ENCODE measurements at regions not wholly inside any gene's neighbourhood (a gene's known extent, or its start where the extent isn't known, plus 50 kb on each side); places are given as distances from the start of the nearest gene placed in this dataset.

DNA sequence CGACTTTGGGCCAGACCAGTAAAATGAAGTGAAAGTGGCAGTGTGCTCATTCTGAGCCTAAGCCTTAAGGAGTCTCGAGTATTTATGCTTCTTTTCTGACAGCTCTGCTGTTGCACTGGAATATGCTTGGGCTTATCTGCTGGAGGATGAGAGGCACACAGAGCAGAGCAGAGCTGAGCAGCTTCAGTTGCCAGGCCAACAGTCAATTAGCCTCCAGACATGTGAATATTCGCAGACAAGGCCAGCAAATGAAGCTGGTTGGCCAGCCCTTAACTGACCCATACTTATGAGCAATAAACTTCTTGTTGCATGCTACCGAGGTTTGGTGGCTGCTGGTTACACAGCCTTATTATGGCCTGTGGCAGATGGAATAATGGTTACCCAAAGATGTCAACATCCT, 203.0 kb upstream of the GEMIN8 start:
- DNase-seq (ENCODE audit: low read depth), result no peak
- TF ChIP-seq, protein P1, sequence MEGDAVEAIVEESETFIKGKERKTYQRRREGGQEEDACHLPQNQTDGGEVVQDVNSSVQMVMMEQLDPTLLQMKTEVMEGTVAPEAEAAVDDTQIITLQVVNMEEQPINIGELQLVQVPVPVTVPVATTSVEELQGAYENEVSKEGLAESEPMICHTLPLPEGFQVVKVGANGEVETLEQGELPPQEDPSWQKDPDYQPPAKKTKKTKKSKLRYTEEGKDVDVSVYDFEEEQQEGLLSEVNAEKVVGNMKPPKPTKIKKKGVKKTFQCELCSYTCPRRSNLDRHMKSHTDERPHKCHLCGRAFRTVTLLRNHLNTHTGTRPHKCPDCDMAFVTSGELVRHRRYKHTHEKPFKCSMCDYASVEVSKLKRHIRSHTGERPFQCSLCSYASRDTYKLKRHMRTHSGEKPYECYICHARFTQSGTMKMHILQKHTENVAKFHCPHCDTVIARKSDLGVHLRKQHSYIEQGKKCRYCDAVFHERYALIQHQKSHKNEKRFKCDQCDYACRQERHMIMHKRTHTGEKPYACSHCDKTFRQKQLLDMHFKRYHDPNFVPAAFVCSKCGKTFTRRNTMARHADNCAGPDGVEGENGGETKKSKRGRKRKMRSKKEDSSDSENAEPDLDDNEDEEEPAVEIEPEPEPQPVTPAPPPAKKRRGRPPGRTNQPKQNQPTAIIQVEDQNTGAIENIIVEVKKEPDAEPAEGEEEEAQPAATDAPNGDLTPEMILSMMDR (IDR thresholded peaks at IDR 0.05; ENCODE audit: control insufficient read depth, extremely low read depth, insufficient read depth), result no peak

DNA sequence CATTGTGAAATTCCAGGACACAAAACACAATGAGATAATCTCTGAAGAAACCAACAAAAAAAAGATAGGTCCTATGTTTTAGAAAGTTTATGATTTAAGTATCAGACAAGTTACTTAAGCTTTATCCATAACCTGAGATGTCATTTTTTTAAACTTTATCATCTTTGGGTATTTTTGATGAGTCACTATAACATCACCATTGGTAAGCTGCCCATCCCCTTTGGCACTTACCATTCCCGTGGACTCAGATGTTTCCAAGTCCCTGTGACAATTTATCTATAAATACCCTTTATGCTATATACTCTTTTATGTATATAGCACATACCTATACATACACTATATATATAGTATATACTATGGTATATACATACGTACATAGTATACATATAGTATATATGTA, 198.9 kb upstream of the GEMIN8 start:
- no peak for DNase-seq (ENCODE audit: low read depth)
- no peak overlapping the region for H3K4me3 ChIP-seq (ENCODE audit: low read depth, low read length)
- TF ChIP-seq, protein P1 (IDR thresholded peaks at IDR 0.05; ENCODE audit: control insufficient read depth, extremely low read depth, insufficient read depth), result no peak

More for the DNA sequence above, 203.0 kb upstream of the GEMIN8 start:
- H3K4me3 ChIP-seq (ENCODE audit: low read depth, low read length), result no peak overlapping the region

DNA sequence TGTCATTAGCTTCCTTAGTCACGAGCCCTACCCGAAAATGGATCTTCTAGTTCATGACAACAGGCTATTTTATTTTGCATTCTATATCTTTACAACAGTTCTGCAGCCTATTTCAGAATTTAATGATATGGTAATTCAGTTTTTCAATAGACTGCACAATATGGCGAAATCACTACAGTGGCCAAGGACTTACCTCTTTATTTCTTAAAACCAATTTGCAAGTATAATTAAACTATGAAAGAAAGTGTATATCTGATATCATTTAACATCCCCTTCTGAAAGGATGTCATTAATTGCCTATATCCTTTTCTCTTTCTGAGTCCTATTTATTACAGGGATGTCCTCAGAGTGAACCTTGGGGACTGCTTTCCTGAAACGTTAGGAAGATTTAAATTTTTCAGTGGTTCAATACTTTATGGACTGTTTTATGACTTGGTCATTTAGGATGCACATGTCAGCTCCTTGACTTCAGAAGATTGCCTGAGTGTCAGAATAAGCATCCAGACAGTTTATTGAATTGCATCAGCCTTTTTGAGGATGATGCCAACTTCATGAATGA, 190.8 kb upstream of the GEMIN8 start:
- TF ChIP-seq, protein P1 (IDR thresholded peaks at IDR 0.05; ENCODE audit: control insufficient read depth, extremely low read depth, insufficient read depth), result no peak
- no peak overlapping the region for H3K4me3 ChIP-seq (ENCODE audit: low read depth, low read length)
- no peak for DNase-seq (ENCODE audit: low read depth)

DNA sequence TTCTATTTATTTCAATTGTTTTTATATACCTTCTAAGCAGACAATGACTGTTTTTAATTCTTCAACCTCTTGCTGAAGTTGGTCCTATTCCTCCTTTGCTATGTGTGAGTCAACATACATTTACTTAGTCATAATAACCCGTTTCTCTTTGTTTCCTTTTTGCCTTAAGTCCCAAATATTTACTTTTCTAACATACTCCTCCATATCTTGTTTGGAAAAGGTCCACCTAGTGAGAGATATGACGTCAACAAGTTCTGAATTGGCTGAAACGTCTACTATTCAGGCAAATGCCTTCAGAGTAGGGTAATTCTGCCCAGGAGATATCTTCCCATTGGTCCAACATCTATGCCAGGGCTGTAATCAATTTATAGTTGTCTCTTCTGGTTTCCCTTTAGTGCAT, 179.3 kb upstream of the GEMIN8 start:
- DNase-seq (ENCODE audit: low read depth), result no peak
- TF ChIP-seq, protein P1 (IDR thresholded peaks at IDR 0.05; ENCODE audit: control insufficient read depth, extremely low read depth, insufficient read depth), result no peak

DNA sequence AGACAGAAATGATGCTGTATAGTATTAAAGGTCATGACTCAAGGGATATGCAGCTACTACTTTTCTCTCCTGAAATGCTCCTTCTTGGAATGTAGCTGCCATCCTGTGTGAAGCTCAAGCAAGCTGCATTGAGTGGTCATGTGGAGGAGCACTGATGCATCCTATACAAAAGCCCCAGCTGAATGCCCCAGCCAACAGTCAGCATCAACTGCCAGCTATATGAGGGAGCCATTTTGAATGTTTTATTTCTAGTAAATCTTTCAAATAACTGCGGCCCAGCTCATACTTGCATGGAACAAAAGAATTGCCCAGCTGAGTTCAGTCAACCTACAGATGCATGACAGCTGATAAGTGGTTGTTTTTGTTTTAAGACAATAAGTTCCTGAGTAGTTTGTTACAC, 165.0 kb upstream of the GEMIN8 start:
- H3K4me3 ChIP-seq (ENCODE audit: low read depth, low read length), result no peak overlapping the region
- DNase-seq (ENCODE audit: low read depth), result no peak
- TF ChIP-seq, protein P1 (IDR thresholded peaks at IDR 0.05; ENCODE audit: control insufficient read depth, extremely low read depth, insufficient read depth), result no peak

More for the DNA sequence above, 179.3 kb upstream of the GEMIN8 start:
- H3K4me3 ChIP-seq (ENCODE audit: low read depth, low read length), result no peak overlapping the region

DNA sequence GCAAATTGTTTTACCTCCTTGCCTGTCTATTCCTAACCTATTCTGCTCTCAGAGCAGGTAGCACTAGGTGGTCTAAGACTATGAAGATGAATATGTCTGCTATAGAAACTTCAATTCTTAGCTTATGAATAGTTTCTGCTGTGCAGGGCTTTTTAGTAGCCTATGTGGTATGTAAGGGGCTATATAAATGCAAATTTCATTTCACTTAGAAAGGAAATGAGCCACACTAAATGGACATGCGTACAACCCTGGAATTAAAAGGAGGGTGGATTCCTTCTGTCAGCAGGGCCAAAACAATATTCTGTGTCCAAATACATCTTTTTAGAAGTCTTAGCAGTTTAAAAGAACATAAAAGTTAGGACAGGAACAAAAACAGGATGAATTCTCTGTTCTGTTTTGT, 163.9 kb upstream of the GEMIN8 start:
- no peak overlapping the region for H3K4me3 ChIP-seq (ENCODE audit: low read depth, low read length)
- no peak for DNase-seq (ENCODE audit: low read depth)
- TF ChIP-seq, protein P1 (IDR thresholded peaks at IDR 0.05; ENCODE audit: control insufficient read depth, extremely low read depth, insufficient read depth), result no peak

DNA sequence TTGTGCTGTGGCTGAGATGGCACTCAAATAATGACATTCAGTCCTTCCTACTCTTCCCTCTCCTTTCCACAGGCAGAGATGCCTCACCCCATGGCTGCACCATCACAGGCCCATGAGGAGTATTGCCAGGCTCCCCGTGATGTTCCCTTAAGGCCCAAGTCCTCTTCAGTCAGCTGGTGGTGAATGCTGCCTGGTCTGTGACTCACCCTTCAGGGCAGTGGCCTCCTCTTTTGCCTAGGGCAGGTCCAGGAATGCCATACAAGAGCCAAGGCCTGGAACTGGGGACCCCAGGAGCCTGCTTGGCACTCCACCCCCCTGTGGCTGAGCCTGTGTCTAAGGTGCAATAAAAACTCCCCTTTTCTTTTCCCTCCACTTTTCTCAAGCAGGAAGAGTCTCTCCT, 144.2 kb upstream of the GEMIN8 start:
- TF ChIP-seq, protein P1 (IDR thresholded peaks at IDR 0.05; ENCODE audit: control insufficient read depth, extremely low read depth, insufficient read depth), result no peak
- H3K4me3 ChIP-seq (ENCODE audit: low read depth, low read length), result no peak overlapping the region
- DNase-seq (ENCODE audit: low read depth), result no peak
